22Rv1 (cell line): ENCODE measurements at regions not wholly inside any gene's neighbourhood (a gene's known extent, or its start where the extent isn't known, plus 50 kb on each side); places are given as distances from the start of the nearest gene placed in this dataset.

Experiments
- CTCF ChIP-seq: fragments of 450-650 bp; IDR thresholded peaks from 2 replicates; pipeline ENCODE4 v1.5.1; 2017; ENCODE audit warnings: mild to moderate bottlenecking
- ZFX ChIP-seq: fragments of 450-650 bp; IDR thresholded peaks from 2 replicates; pipeline ENCODE4 v1.6.1; 2017; ENCODE audit warnings: antibody characterized with exemption, borderline replicate concordance

- TF ChIP-seq CTCF (no peak), ZFX (no peak)
Measured at GRCh38 chr3:117587416-117587815, 877.8 kb downstream of the TUSC7 start.
